Vagina (tissue), 2 donors: ENCODE measurements at regions not wholly inside any gene's neighbourhood (a gene's known extent, or its start where the extent isn't known, plus 50 kb on each side); places are given as distances from the start of the nearest gene placed in this dataset.

Experiments
- DNase-seq, 2 donors: peaks; one replicate each; pipeline ENCODE4 v3.0.0-alpha.2; 2017; ENCODE audit errors: extremely low spot score in 2 of 2
- H3K27ac ChIP-seq: fragments of 200-600 bp; sonication (generic); one replicate; pipeline ENCODE4 v1.5.1; 2019
- H3K27me3 ChIP-seq: fragments of 200-600 bp; sonication (generic); one replicate; pipeline ENCODE4 v1.5.1; 2019
- H3K36me3 ChIP-seq, 2 donors: fragments of 200-600 bp; sonication (generic); one replicate each; pipeline ENCODE4 v1.5.1; 2017 to 2019
- H3K4me1 ChIP-seq: fragments of 200-600 bp; sonication (generic); one replicate; pipeline ENCODE4 v1.5.1; 2019
- H3K4me3 ChIP-seq, 2 donors: fragments of 200-600 bp; sonication (generic); 1 replicate in 1 of 2; 2 replicates in 1 of 2; pipeline ENCODE4 v1.5.1; 2016 to 2019
- H3K9me3 ChIP-seq: fragments of 200-600 bp; sonication (generic); one replicate; pipeline ENCODE4 v1.5.1; 2019
- CTCF ChIP-seq, 3 experiments: fragments of 450-650 bp in 2 of 3; fragments of 200-600 bp in 1 of 3; sonication (generic) in 1 of 3; IDR thresholded peaks; one replicate each; pipeline ENCODE4 v1.5.1; 2017 to 2019; ENCODE audit warnings: antibody characterized with exemption in 3 of 3, mild to moderate bottlenecking in 2 of 3, moderate library complexity in 2 of 3
- POLR2A ChIP-seq, 2 donors: fragments of 450-650 bp; IDR thresholded peaks; one replicate each; pipeline ENCODE4 v1.6.1; 2017; ENCODE audit warnings: antibody characterized with exemption in 2 of 2, mild to moderate bottlenecking in 2 of 2, moderate library complexity in 2 of 2
- POLR2AphosphoS5 ChIP-seq, 2 donors: sonication (generic); formaldehyde crosslinking; IDR thresholded peaks; one replicate each; pipeline ENCODE4 v1.9.0; 2017; ENCODE audit warnings: antibody characterized with exemption in 2 of 2, mild to moderate bottlenecking in 2 of 2, low read depth in 1 of 2; ENCODE audit not compliant: insufficient read depth in 1 of 2
- intact Hi-C: fragments of 100-400 bp; cut with DNase I; formaldehyde crosslinking; loops from one replicate; pipeline ENCODE4 v1.15.1; 2023

- Histone ChIP-seq H3K9me3 (no peaks in the 10 kb centered on the region), H3K27ac (no peak overlapping the region), H3K36me3 (no peaks in the 10 kb centered on the region), H3K27me3 (no peaks in the 10 kb centered on the region), H3K4me1 (no peaks in the 10 kb centered on the region), H3K4me3 (no peak overlapping the region)
- intact Hi-C loops = no loop called here
- TF ChIP-seq POLR2A (IDR thresholded peaks at IDR 0.05) (no peak), CTCF (IDR thresholded peaks at IDR 0.05) (no peak), POLR2AphosphoS5 (IDR thresholded peaks at IDR 0.05; ENCODE audit: insufficient read depth in 1 of 2, low read depth in 1 of 2) (no peak)
- no peak for DNase-seq
Measured at GRCh38 chr12:85352016-85352415, 72.0 kb downstream of the ALX1 start.

GRCh38 chr12:85356596-85357385, 76.8 kb downstream of the ALX1 start:
- Histone ChIP-seq H3K36me3 (no peaks in the 10 kb centered on the region), H3K4me1 (no peaks in the 10 kb centered on the region), H3K27ac (no peak overlapping the region), H3K4me3 (no peak overlapping the region), H3K27me3 (no peaks in the 10 kb centered on the region), H3K9me3 (no peaks in the 10 kb centered on the region)
- no peak for DNase-seq
- intact Hi-C loops = no loop called here
- TF ChIP-seq POLR2AphosphoS5 (IDR thresholded peaks at IDR 0.05; ENCODE audit: insufficient read depth in 1 of 2, low read depth in 1 of 2) (no peak), CTCF (IDR thresholded peaks at IDR 0.05) (no peak), POLR2A (IDR thresholded peaks at IDR 0.05) (no peak)

GRCh38 chr12:85357609-85358008, 77.6 kb downstream of the ALX1 start:
- no peaks in the 10 kb centered on the region for H3K36me3 ChIP-seq
- no peak for DNase-seq
- no peak overlapping the region for H3K27ac ChIP-seq
- no peaks in the 10 kb centered on the region for H3K27me3 ChIP-seq
- no peaks in the 10 kb centered on the region for H3K9me3 ChIP-seq
- H3K4me1 ChIP-seq = no peaks in the 10 kb centered on the region
- H3K4me3 ChIP-seq = no peak overlapping the region
- intact Hi-C loops = no loop called here
- no peak for TF ChIP-seq CTCF (IDR thresholded peaks at IDR 0.05)
- TF ChIP-seq POLR2A (IDR thresholded peaks at IDR 0.05) = no peak
- no peak for TF ChIP-seq POLR2AphosphoS5 (IDR thresholded peaks at IDR 0.05; ENCODE audit: insufficient read depth in 1 of 2, low read depth in 1 of 2)

GRCh38 chr12:85358715-85359114, 78.7 kb downstream of the ALX1 start:
- Histone ChIP-seq H3K4me1 (no peaks in the 10 kb centered on the region), H3K4me3 (no peak overlapping the region), H3K27ac (no peak overlapping the region), H3K36me3 (no peaks in the 10 kb centered on the region), H3K9me3 (no peaks in the 10 kb centered on the region), H3K27me3 (no peaks in the 10 kb centered on the region)
- no peak for DNase-seq
- intact Hi-C loops = no loop called here
- TF ChIP-seq POLR2A (IDR thresholded peaks at IDR 0.05) = no peak
- TF ChIP-seq CTCF (IDR thresholded peaks at IDR 0.05) = no peak
- no peak for TF ChIP-seq POLR2AphosphoS5 (IDR thresholded peaks at IDR 0.05; ENCODE audit: insufficient read depth in 1 of 2, low read depth in 1 of 2)

- Histone ChIP-seq H3K4me1 (no peaks in the 10 kb centered on the region), H3K36me3 (no peaks in the 10 kb centered on the region), H3K27ac (no peak overlapping the region), H3K4me3 (no peak overlapping the region), H3K9me3 (no peaks in the 10 kb centered on the region), H3K27me3 (no peaks in the 10 kb centered on the region)
- intact Hi-C loops = no loop called here
- no peak for DNase-seq
- TF ChIP-seq CTCF (IDR thresholded peaks at IDR 0.05) (no peak), POLR2AphosphoS5 (IDR thresholded peaks at IDR 0.05; ENCODE audit: insufficient read depth in 1 of 2, low read depth in 1 of 2) (no peak), POLR2A (IDR thresholded peaks at IDR 0.05) (no peak)
Measured at GRCh38 chr12:85363382-85364190, 83.6 kb downstream of the ALX1 start.
